ENCODE measurements at regions not wholly inside any gene's neighbourhood (a gene's known extent, or its start where the extent isn't known, plus 50 kb on each side); places are given as distances from the start of the nearest gene placed in this dataset.

DNA sequence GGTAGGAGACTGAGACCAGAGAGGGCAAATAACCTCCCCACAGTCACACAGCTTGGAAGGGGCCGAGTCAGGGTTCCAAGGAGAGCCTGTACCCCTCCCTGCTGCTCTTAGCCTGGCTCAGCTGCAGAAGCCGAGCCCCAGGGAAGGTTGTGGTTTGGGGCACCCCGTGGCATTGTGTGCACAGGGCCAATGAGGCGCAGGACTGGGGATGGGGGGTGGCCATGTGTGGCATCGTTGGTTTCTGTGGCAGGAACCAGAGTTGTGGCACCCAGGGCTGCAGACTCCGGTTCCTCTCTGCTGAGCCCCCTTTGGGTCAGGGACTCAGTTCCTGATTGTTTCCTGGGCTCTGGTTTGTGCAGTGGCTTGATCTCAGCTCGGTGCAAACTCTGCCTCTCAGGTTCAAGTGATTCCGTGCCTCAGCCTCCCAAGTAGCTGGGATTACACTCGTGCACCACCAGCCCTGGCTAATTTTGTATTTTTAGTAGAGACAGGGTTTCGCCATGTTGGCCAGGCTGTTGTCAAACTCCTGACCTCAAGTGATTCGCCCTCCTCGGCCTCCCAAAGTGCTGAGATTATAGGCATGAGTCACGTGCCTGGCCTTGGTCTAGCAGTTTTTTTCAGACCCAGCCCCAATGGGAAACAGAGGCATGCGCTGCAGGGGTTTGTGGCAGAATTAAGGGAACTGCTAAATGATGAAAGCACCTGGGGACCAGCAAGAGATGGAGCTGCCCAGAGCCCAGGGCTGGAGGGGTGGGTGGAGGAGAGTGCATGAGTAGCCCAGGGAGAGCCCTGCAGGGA is 221.0 kb upstream of the SULF2 start (continued):
- TF ChIP-seq, protein P1, sequence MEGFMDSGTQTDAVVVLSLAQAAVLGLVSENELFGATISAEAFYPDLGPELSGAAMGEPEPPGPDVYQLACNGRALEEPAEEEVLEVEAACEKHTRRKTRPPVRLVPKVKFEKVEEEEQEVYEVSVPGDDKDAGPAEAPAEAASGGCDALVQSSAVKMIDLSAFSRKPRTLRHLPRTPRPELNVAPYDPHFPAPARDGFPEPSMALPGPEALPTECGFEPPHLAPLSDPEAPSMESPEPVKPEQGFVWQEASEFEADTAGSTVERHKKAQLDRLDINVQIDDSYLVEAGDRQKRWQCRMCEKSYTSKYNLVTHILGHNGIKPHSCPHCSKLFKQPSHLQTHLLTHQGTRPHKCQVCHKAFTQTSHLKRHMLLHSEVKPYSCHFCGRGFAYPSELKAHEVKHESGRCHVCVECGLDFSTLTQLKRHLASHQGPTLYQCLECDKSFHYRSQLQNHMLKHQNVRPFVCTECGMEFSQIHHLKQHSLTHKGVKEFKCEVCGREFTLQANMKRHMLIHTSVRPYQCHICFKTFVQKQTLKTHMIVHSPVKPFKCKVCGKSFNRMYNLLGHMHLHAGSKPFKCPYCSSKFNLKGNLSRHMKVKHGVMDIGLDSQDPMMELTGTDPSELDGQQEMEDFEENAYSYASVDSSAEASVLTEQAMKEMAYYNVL (CRISPR knock-in tag; IDR thresholded peaks at IDR 0.05; ENCODE audit: borderline replicate concordance): no peak
- TF ChIP-seq POLR2A (IDR thresholded peaks at IDR 0.05; ENCODE audit: insufficient read depth in 1 of 2, low read depth in 2 of 2, low read length in 2 of 2): no peak
- no peak for TF ChIP-seq PHF8 (CRISPR knock-in tag; IDR thresholded peaks at IDR 0.05)
- no peak for TF ChIP-seq JARID2 (CRISPR knock-in tag; IDR thresholded peaks at IDR 0.05; ENCODE audit: insufficient replicate concordance)
- TF ChIP-seq, protein P2, sequence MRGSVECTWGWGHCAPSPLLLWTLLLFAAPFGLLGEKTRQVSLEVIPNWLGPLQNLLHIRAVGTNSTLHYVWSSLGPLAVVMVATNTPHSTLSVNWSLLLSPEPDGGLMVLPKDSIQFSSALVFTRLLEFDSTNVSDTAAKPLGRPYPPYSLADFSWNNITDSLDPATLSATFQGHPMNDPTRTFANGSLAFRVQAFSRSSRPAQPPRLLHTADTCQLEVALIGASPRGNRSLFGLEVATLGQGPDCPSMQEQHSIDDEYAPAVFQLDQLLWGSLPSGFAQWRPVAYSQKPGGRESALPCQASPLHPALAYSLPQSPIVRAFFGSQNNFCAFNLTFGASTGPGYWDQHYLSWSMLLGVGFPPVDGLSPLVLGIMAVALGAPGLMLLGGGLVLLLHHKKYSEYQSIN (CRISPR knock-in tag; IDR thresholded peaks at IDR 0.05; ENCODE audit: borderline replicate concordance): no peak
- TF ChIP-seq, protein P3, sequence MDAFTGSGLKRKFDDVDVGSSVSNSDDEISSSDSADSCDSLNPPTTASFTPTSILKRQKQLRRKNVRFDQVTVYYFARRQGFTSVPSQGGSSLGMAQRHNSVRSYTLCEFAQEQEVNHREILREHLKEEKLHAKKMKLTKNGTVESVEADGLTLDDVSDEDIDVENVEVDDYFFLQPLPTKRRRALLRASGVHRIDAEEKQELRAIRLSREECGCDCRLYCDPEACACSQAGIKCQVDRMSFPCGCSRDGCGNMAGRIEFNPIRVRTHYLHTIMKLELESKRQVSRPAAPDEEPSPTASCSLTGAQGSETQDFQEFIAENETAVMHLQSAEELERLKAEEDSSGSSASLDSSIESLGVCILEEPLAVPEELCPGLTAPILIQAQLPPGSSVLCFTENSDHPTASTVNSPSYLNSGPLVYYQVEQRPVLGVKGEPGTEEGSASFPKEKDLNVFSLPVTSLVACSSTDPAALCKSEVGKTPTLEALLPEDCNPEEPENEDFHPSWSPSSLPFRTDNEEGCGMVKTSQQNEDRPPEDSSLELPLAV (CRISPR knock-in tag; conservative IDR thresholded peaks at IDR 0.05; ENCODE audit: low read depth): no peak
- no peak for TF ChIP-seq SSRP1 (CRISPR knock-in tag; IDR thresholded peaks at IDR 0.05)
- no peak for TF ChIP-seq ATRX (CRISPR knock-in tag; IDR thresholded peaks at IDR 0.05; ENCODE audit: borderline replicate concordance)
- no peak for TF ChIP-seq ZNF121 (CRISPR knock-in tag; IDR thresholded peaks at IDR 0.05)
- TF ChIP-seq, protein P4, sequence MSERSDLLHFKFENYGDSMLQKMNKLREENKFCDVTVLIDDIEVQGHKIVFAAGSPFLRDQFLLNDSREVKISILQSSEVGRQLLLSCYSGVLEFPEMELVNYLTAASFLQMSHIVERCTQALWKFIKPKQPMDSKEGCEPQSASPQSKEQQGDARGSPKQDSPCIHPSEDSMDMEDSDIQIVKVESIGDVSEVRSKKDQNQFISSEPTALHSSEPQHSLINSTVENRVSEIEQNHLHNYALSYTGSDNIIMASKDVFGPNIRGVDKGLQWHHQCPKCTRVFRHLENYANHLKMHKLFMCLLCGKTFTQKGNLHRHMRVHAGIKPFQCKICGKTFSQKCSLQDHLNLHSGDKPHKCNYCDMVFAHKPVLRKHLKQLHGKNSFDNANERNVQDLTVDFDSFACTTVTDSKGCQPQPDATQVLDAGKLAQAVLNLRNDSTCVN (CRISPR knock-in tag; IDR thresholded peaks at IDR 0.05; ENCODE audit: borderline replicate concordance): no peak
- no peak for TF ChIP-seq CREB1 (IDR thresholded peaks at IDR 0.05)
- TF ChIP-seq CREB1 (CRISPR knock-in tag; IDR thresholded peaks at IDR 0.05): no peak
- TF ChIP-seq, protein P5, sequence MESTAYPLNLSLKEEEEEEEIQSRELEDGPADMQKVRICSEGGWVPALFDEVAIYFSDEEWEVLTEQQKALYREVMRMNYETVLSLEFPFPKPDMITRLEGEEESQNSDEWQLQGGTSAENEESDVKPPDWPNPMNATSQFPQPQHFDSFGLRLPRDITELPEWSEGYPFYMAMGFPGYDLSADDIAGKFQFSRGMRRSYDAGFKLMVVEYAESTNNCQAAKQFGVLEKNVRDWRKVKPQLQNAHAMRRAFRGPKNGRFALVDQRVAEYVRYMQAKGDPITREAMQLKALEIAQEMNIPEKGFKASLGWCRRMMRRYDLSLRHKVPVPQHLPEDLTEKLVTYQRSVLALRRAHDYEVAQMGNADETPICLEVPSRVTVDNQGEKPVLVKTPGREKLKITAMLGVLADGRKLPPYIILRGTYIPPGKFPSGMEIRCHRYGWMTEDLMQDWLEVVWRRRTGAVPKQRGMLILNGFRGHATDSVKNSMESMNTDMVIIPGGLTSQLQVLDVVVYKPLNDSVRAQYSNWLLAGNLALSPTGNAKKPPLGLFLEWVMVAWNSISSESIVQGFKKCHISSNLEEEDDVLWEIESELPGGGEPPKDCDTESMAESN (CRISPR knock-in tag; conservative IDR thresholded peaks at IDR 0.05): no peak
- no peak for TF ChIP-seq RARA (CRISPR knock-in tag; IDR thresholded peaks at IDR 0.05)
- no peak for TF ChIP-seq PLRG1 (conservative IDR thresholded peaks at IDR 0.05)
- no peak for TF ChIP-seq HMGA1 (CRISPR knock-in tag; conservative IDR thresholded peaks at IDR 0.05)
- TF ChIP-seq NFRKB (IDR thresholded peaks at IDR 0.05): no peak
- TF ChIP-seq ZNF33A (CRISPR knock-in tag; IDR thresholded peaks at IDR 0.05; ENCODE audit: borderline replicate concordance): no peak
- 0 out of 2 replicates have a peak, but pooled peaks have one; percentile 13 for TF ChIP-seq FOSL2 (CRISPR knock-in tag; IDR thresholded peaks at IDR 0.05)
- TF ChIP-seq, protein P6, sequence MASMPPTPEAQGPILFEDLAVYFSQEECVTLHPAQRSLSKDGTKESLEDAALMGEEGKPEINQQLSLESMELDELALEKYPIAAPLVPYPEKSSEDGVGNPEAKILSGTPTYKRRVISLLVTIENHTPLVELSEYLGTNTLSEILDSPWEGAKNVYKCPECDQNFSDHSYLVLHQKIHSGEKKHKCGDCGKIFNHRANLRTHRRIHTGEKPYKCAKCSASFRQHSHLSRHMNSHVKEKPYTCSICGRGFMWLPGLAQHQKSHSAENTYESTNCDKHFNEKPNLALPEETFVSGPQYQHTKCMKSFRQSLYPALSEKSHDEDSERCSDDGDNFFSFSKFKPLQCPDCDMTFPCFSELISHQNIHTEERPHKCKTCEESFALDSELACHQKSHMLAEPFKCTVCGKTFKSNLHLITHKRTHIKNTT (CRISPR knock-in tag; IDR thresholded peaks at IDR 0.05): no peak
